DND-41 (cell line): ENCODE measurements at regions not wholly inside any gene's neighbourhood (a gene's known extent, or its start where the extent isn't known, plus 50 kb on each side); places are given as distances from the start of the nearest gene placed in this dataset.

Experiments
- ATAC-seq: fragments of 200-7000 bp; cut with Tn5 transposase; 3 replicates; pipeline ENCODE4 v1.9.1; 2021; ENCODE audit warnings: low read depth; ENCODE audit not compliant: insufficient read depth
- DNase-seq: peaks from one replicate; pipeline ENCODE4 v3.0.0-alpha.2; 2020
- H2AFZ ChIP-seq: 2 replicates; pipeline ENCODE4 v1.6.0; 2012; ENCODE audit warnings: low read depth, low read length
- H3K27ac ChIP-seq: 2 replicates; pipeline ENCODE4 v1.5.1; 2012; ENCODE audit warnings: low read length, inconsistent platforms
- H3K27me3 ChIP-seq: fragments of 200-600 bp; sonication (generic); 2 replicates; pipeline ENCODE4 v1.6.0; 2012; ENCODE audit warnings: low read length, mild to moderate bottlenecking, inconsistent platforms; ENCODE audit not compliant: insufficient read depth, poor library complexity
- H3K36me3 ChIP-seq: 2 replicates; pipeline ENCODE4 v1.5.1; 2012; ENCODE audit warnings: low read length, inconsistent platforms; ENCODE audit not compliant: insufficient read depth
- H3K4me1 ChIP-seq: 2 replicates; pipeline ENCODE4 v1.5.1; 2012; ENCODE audit warnings: mild to moderate bottlenecking, low read length; ENCODE audit not compliant: insufficient read depth
- H3K4me2 ChIP-seq: 2 replicates; pipeline ENCODE4 v1.6.0; 2012; ENCODE audit warnings: mild to moderate bottlenecking, moderate library complexity, low read length, inconsistent platforms; ENCODE audit not compliant: insufficient read depth
- H3K4me3 ChIP-seq, 2 experiments: fragments of 200-600 bp in 1 of 2; shearing (Covaris generic) in 1 of 2; 2 replicates each; pipeline ENCODE4 v1.5.1; 2012 to 2016; ENCODE audit warnings: inconsistent platforms in 2 of 2, low read length in 2 of 2, mild to moderate bottlenecking in 2 of 2, low read depth in 1 of 2, moderate library complexity in 1 of 2
- H3K79me2 ChIP-seq: 2 replicates; pipeline ENCODE4 v1.6.0; 2012; ENCODE audit warnings: low read length, inconsistent platforms; ENCODE audit not compliant: insufficient read depth
- H3K9ac ChIP-seq: 2 replicates; pipeline ENCODE4 v1.6.0; 2012; ENCODE audit warnings: low read depth, mild to moderate bottlenecking, inconsistent platforms, low read length, moderate library complexity
- H3K9me3 ChIP-seq: 2 replicates; pipeline ENCODE4 v1.5.1; 2012; ENCODE audit warnings: low read length, moderate library complexity, mild to moderate bottlenecking, inconsistent platforms; ENCODE audit not compliant: insufficient read depth, severe bottlenecking
- H4K20me1 ChIP-seq: 2 replicates; pipeline ENCODE4 v1.6.0; 2012; ENCODE audit warnings: low read length; ENCODE audit not compliant: insufficient read depth
- EZH2 ChIP-seq: IDR thresholded peaks from 3 replicates; pipeline ENCODE4 v1.6.1; 2012; ENCODE audit warnings: borderline replicate concordance, low read depth, mild to moderate bottlenecking, moderate library complexity, low read length, inconsistent platforms; ENCODE audit not compliant: severe bottlenecking
- TF ChIP-seq, protein P1 (sequence below): IDR thresholded peaks from 2 replicates; pipeline ENCODE4 v1.5.1; 2012; ENCODE audit warnings: borderline replicate concordance, low read length, moderate library complexity, mild to moderate bottlenecking; ENCODE audit not compliant: poor library complexity, severe bottlenecking; ENCODE audit errors: extremely low read depth

DNA sequence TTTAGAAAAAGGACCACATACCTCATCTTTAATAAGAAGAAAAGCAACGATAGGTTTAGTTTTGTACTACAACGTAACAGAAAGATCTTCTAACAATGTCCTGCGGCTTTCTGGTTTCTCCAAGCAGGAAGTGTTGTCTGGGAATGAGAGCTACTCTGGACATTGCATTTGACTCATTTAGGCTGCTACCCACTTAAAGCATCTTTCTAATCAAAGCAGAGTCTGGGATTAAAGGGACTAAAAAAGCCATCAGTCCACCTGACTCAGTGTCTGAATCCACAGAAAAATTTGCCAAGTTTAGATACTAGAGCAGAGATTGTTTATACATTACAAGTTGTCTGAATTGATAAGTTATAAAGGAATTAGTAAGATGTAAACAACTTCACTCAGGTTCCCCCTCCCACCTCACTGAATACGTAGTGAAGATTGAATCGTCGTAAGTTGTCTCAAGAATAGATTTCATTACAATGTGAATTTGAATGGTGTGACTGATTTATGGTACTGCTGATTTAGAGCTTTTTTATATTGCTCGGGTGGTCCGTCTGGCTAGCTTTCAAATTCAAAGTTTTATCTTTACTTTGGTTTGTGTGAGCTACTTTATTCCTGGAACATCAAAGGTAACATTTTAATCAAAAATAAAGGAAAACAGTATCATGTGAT, 70.2 kb upstream of the SMIM21 start:
- DNase-seq (no peak), ATAC-seq (no peak)
- Histone ChIP-seq H3K9me3 (no peaks in the 10 kb centered on the region), H3K4me1 (no peaks in the 10 kb centered on the region), H3K27me3 (peaks cover 6% of the 10 kb centered on the region), H2AFZ (no peak overlapping the region), H3K27ac (no peak overlapping the region), H3K9ac (no peak overlapping the region), H3K4me2 (no peak overlapping the region), H4K20me1 (no peaks in the 10 kb centered on the region), H3K4me3 (no peak overlapping the region), H3K36me3 (no peaks in the 10 kb centered on the region), H3K79me2 (no peaks in the 10 kb centered on the region)
- TF ChIP-seq EZH2 = no peak
- TF ChIP-seq, protein P1, sequence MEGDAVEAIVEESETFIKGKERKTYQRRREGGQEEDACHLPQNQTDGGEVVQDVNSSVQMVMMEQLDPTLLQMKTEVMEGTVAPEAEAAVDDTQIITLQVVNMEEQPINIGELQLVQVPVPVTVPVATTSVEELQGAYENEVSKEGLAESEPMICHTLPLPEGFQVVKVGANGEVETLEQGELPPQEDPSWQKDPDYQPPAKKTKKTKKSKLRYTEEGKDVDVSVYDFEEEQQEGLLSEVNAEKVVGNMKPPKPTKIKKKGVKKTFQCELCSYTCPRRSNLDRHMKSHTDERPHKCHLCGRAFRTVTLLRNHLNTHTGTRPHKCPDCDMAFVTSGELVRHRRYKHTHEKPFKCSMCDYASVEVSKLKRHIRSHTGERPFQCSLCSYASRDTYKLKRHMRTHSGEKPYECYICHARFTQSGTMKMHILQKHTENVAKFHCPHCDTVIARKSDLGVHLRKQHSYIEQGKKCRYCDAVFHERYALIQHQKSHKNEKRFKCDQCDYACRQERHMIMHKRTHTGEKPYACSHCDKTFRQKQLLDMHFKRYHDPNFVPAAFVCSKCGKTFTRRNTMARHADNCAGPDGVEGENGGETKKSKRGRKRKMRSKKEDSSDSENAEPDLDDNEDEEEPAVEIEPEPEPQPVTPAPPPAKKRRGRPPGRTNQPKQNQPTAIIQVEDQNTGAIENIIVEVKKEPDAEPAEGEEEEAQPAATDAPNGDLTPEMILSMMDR = no peak

DNA sequence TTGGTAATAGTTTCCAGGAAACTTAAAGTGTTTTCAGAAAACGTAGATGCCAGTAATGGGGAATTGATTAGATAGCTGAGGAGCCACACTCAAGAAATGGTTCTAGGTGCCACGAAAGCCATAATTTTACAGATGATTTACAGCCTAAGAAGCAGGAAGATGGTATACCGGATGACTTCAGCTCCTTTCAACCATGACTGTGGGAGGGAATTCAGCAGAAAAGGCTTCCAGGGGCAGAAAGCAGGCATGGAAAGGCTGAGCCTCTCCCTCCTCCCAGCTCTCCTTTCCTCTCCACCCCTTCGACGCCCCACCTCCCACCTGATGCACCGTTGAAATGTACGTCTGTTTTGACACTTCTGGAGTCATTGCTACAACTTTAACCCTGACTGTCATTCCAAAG, 68.6 kb upstream of the SMIM21 start:
- H3K27me3 ChIP-seq = peaks cover 6% of the 10 kb centered on the region
- H3K27ac ChIP-seq = no peak overlapping the region
- ATAC-seq (no peak), DNase-seq (no peak)
- no peak overlapping the region for H3K4me2 ChIP-seq
- no peaks in the 10 kb centered on the region for H3K79me2 ChIP-seq
- no peaks in the 10 kb centered on the region for H4K20me1 ChIP-seq
- H3K9ac ChIP-seq = no peak overlapping the region
- no peak for TF ChIP-seq EZH2
- TF ChIP-seq, protein P1 = no peak
- no peaks in the 10 kb centered on the region for H3K9me3 ChIP-seq
- no peak overlapping the region for H2AFZ ChIP-seq
- H3K4me1 ChIP-seq = no peaks in the 10 kb centered on the region
- H3K36me3 ChIP-seq = no peaks in the 10 kb centered on the region
- no peak overlapping the region for H3K4me3 ChIP-seq

DNA sequence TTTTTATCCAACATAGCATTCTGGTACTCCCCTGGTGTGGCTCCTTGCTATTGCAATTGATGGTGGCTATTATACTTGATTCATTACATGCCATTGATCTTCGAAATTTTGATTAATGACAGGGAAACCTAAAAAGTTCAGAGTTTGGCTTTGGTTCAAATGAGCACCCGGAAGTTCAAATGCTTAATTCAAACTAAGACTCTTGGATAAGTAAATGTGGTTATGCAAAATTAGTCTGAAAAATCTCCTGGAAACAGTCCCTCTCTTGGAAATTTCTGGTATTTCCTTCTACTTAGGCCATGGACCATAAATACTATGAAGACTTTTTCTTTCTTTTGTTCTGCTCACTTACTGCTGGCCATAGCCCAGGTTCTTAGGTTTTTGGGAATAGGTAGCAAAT, 65.3 kb upstream of the SMIM21 start:
- no peak for TF ChIP-seq EZH2
- TF ChIP-seq, protein P1 = no peak
- DNase-seq (no peak), ATAC-seq (no peak)
- Histone ChIP-seq H4K20me1 (no peaks in the 10 kb centered on the region), H3K4me3 (no peak overlapping the region), H3K36me3 (no peaks in the 10 kb centered on the region), H3K27ac (no peak overlapping the region), H3K79me2 (no peaks in the 10 kb centered on the region), H2AFZ (no peak overlapping the region), H3K4me2 (no peak overlapping the region), H3K27me3 (peaks cover 8% of the 10 kb centered on the region), H3K4me1 (no peaks in the 10 kb centered on the region), H3K9ac (no peak overlapping the region), H3K9me3 (no peaks in the 10 kb centered on the region)
